ENCODE measurements at regions not wholly inside any gene's neighbourhood (a gene's known extent, or its start where the extent isn't known, plus 50 kb on each side); places are given as distances from the start of the nearest gene placed in this dataset.
"Not testable (repeated sequence)": the region's sequence is repeated elsewhere in the genome, so short reads cannot be mapped to it uniquely, and the experiment has no call there.

GRCh38 chr7:121620953-121621606 lies 225.0 kb upstream of the FAM3C start:
- DNase-seq (ENCODE audit: low spot score) = no peak

GRCh38 chr7:121620206-121620605 lies 224.1 kb upstream of the FAM3C start:
- DNase-seq (ENCODE audit: low spot score) = no peak

- DNase-seq (ENCODE audit: low spot score) = no peak
Measured at GRCh38 chr7:121618182-121618581, 222.1 kb upstream of the FAM3C start.

GRCh38 chr7:121610243-121610642 lies 214.1 kb upstream of the FAM3C start:
- no peak for DNase-seq (ENCODE audit: low spot score)

DNA sequence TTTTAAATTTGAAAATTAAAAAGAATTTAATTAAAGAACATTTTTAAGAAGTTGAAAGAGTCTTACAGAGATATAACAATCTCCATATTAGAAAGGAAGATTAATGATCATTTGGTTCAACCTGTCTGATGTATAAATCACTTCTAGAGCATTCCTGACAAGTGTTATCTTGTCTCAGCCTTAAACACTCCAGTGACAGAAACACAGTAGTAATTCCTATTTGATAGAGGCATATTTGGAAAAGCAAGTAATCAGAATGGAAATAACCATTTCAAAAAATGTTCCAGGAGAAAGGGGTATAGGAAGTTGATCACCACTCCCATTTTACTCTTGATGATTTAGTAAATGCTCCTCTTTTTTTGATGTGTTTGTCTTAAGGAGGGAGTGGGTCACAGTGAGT lies 213.1 kb upstream of the FAM3C start:
- no peak for DNase-seq (ENCODE audit: low spot score)

DNA sequence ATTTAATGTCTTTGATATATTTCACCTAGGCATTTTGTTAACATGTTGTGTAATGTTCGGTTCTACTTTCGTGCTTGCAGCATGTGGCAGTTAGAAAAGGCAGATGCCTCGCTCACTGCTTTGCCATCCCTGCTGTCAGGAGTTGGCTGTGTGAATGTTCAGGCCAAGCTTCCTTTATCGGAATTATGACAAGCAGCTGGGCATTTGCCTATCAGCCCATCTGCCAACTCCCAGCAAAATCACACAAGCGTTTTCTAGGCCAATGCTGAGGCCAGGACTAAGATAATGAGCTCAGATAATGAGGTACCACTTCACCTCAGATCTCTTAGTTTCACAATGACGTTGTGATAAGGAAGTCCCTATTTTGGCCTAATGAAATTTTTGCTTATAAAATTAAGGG lies 212.7 kb upstream of the FAM3C start:
- no peak for DNase-seq (ENCODE audit: low spot score)

- not testable (repeated sequence) for DNase-seq (ENCODE audit: low spot score)
Measured at GRCh38 chr7:121608183-121608582, 212.1 kb upstream of the FAM3C start.

DNA sequence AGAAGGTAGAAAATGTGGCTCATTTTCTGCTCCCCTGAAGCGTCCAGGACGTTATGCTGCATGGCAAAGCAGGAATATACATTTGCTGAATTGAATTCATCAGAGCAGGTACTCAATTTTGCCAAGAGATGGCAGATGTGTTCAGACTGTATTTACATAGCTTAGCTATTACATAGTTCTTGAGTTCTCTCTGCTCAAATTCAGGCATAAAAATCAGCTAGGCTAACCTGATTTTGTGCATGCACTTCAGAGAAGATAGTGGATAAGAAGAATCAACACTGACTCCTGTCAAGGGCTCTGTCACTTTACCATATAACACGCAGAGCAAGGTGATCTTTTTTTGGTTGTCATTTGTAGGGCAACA lies 209.2 kb upstream of the FAM3C start:
- no peak for DNase-seq (ENCODE audit: low spot score)

GRCh38 chr7:121604627-121605316 lies 208.7 kb upstream of the FAM3C start:
- no peak for DNase-seq (ENCODE audit: low spot score)

GRCh38 chr7:121603886-121604285 lies 207.8 kb upstream of the FAM3C start:
- DNase-seq (ENCODE audit: low spot score) = no peak

- no peak for DNase-seq (ENCODE audit: low spot score)
Measured at GRCh38 chr7:121599887-121600286, 203.8 kb upstream of the FAM3C start.

GRCh38 chr7:121595758-121596696 lies 199.9 kb upstream of the FAM3C start:
- no peak for DNase-seq (ENCODE audit: low spot score)

- no peak for DNase-seq (ENCODE audit: low spot score)
Measured at GRCh38 chr7:121591926-121592325, 195.8 kb upstream of the FAM3C start.

DNA sequence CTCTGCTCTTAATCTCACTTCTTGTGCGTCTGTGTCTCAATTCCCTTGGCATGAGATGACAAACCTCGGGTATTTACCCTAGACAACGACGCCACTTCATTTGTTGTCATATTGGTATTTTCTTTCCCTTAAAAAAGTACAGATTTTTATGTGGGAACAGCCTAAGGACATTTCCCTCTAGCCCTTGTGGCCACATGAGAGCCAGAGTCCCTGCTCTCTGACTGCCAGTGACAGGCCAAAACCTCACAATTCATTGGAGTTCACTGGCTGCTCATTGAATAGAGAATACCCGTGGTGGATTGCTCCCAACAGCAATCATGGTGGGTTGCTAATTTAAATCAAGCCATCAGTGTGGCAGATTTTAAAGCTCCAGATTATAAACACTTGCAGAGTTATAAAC lies 191.3 kb upstream of the FAM3C start:
- DNase-seq (ENCODE audit: low spot score) = no peak

GRCh38 chr7:121582258-121582657 lies 186.2 kb upstream of the FAM3C start:
- DNase-seq (ENCODE audit: low spot score) = no peak

DNA sequence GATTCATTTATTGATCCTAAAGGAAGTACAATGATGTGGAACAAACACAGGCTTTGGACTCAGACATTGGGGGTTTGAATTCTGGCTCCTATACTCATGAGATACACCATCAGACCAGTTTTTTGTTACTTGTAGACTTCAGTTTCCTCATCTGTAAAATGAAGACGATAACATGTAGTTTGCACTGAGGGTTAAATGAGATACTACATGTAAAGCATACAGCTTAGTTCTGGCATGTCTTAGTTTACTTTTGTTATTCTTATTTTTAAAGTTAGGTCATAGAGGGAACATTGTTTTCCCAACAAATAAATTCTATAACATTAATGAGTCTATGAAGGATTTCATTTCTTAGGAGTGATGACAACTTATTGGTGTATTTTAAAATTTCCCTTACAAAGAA lies 183.5 kb upstream of the FAM3C start:
- no peak for DNase-seq (ENCODE audit: low spot score)

DNA sequence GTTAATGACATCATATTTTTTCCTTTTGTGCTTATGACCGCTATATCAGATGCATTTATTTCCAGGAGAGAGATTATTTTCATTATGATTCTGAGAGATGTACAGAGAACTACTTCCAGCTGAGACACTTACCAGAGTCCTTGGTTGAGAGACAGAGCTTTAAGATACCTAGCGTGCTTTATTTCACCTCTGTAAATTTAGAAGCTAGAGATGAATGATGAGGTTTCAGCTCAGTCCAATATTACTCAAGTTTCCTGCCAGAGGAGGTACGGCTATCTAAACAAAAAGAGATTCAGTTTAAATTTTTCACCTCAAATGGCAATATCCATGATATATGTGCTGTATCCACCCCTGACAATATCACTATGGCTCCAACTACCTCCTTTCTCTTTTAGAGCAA lies 182.6 kb upstream of the FAM3C start:
- DNase-seq (ENCODE audit: low spot score) = no peak

DNA sequence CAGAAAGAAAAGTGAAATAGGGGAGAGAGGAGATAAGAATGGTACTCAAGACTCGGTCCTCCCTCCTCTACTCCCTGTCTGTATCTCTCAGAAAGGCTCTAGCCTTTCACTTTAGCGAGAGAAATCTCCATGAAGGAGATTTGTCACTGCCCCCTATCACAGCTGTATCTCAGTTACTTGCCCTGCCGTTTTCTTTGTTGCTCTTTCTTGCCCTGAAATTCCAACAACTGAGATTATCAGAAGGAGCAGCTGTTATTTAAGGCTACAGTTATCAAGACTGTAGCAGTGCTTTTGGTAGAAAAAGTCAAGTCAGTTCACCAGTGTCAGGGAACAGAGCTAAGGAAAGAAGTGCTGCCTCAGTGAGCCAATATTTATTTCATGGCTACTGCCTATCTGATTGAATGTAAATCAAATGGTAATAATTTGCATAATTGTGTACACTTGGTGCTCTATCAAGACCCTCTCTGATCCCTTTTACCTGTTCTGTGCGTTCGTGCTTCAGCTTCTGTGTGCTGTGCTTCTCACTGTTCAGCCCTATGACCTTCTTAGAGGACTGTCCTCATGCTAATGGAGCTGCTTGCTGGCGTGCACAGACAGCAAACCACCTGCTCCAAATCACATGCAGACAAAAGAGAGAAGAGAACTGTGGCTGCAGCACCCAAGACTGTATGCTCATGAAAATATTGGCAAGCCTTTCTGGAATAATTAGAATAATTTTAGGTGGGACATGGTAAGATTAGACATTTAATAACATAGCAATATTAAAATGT lies 180.2 kb upstream of the FAM3C start:
- DNase-seq (ENCODE audit: low spot score) = no peak

- DNase-seq (ENCODE audit: low spot score) = no peak
Measured at GRCh38 chr7:121575194-121575765, 179.2 kb upstream of the FAM3C start.

DNA sequence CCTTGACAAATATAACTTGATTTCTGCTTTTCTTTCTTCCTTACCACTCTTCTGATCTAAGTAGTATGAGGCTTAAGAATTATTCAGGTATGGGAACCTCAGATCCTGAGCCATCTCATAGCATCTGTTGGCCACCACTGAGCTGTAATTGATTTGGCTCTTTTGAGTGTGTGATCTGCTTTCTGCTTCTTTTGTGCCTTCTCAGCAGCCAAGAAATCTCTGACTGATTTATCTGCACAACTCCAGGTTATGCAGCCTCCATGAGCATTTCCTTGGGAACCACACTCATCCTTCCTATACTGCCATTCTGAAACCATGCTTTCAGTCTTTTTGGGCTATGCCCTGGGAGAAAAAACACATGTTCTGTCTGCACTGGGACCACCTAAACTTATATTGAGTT lies 178.0 kb upstream of the FAM3C start:
- no peak for DNase-seq (ENCODE audit: low spot score)

DNA sequence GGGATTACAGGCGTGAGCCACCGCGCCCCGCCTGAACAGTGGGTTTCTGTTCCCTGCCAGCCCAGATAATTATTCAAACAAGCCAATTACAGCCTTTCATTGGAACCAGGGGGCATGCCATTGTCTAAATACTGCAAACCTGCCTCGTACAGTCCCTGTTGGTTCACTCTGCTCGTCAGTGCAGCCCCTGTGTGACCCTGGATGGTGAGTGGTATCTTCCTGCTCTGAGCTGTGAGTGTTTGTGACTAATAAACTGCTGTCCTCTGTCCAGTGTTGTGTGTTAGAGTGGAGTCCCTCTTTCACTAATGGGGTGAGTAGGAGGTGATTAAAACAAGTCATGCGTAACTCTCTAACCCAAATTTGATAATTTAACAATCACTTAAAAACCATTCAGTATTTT lies 176.5 kb upstream of the FAM3C start:
- no peak for DNase-seq (ENCODE audit: low spot score)

DNA sequence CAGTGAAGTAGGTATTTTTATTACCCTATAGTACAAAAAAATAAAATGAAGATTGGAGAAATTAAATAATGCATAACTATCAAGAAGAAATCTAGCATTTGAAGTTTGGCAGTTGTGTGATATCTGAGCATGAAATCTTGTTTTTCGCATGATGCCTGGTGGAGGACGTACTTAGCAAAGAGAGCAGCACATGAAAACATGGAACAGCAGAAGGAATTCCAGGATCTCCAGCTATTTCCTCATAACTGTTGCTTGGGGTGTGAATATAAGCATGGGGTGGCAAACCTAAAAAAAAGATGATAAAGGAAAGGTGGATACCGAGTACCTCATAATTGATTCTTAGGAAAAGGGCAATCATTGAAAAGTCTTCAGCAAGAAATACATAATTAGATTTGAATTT lies 174.3 kb upstream of the FAM3C start:
- no peak for DNase-seq (ENCODE audit: low spot score)
